H1 (cell line): ENCODE measurements at regions not wholly inside any gene's neighbourhood (a gene's known extent, or its start where the extent isn't known, plus 50 kb on each side); places are given as distances from the start of the nearest gene placed in this dataset.

Experiments used
- BACH1 ChIP-seq: IDR thresholded peaks from 2 replicates; pipeline ENCODE4 v1.6.1; 2012; ENCODE audit warnings: low read length, improper control_type of control experiment
- CTCF ChIP-seq, 3 experiments: IDR thresholded peaks; 1 replicate in 2 of 3; 2 replicates in 1 of 3; pipeline versions ENCODE4 v1.5.1 to v1.6.1; 2011; ENCODE audit warnings: low read length in 3 of 3, mild to moderate bottlenecking in 3 of 3, inconsistent platforms in 2 of 3, low read depth in 1 of 3, moderate library complexity in 1 of 3; ENCODE audit not compliant: insufficient read depth in 1 of 3; ENCODE audit errors: control extremely low read depth in 1 of 3
- NRF1 ChIP-seq: IDR thresholded peaks from 2 replicates; pipeline ENCODE4 v1.6.1; 2011; ENCODE audit warnings: mild to moderate bottlenecking, low read depth, low read length, improper control_type of control experiment
- POLR2A ChIP-seq, 2 experiments: IDR thresholded peaks; 1 replicate in 1 of 2; 2 replicates in 1 of 2; pipeline ENCODE4 v1.6.1; 2011; ENCODE audit warnings: low read depth in 2 of 2, low read length in 2 of 2, mild to moderate bottlenecking in 2 of 2; ENCODE audit errors: control extremely low read depth in 1 of 2
- POLR2AphosphoS5 ChIP-seq: IDR thresholded peaks from 2 replicates; pipeline ENCODE4 v1.6.1; 2011; ENCODE audit warnings: low read depth, low read length
- TEAD4 ChIP-seq: IDR thresholded peaks from 2 replicates; pipeline ENCODE4 v1.6.1; 2012; ENCODE audit warnings: low read depth, low read length, inconsistent platforms, mixed read lengths

- TF ChIP-seq POLR2AphosphoS5 (no peak), BACH1 (no peak), TEAD4 (no peak), CTCF (IDR thresholded peaks at IDR 0.05; ENCODE audit: control extremely low read depth in 1 of 3, insufficient read depth in 1 of 3, low read depth in 1 of 3, low read length in 3 of 3) (no peak), NRF1 (no peak), POLR2A (IDR thresholded peaks at IDR 0.05; ENCODE audit: control extremely low read depth in 1 of 2, low read depth in 2 of 2, low read length in 2 of 2) (no peak)
Observed at GRCh38 chr3:162103808-162104207, 607.2 kb downstream of the OTOL1 start.
